CD8-positive, alpha-beta memory T cell (primary cell): ENCODE measurements at regions not wholly inside any gene's neighbourhood (a gene's known extent, or its start where the extent isn't known, plus 50 kb on each side); places are given as distances from the start of the nearest gene placed in this dataset.

Source experiments
- CTCF ChIA-PET: fragments of 350-600 bp; sonication (Branson Sonifier 250); formaldehyde crosslinking; loops from one replicate; lab custom pipeline; 2021; ENCODE audit warnings: antibody characterized with exemption; lab: Charles Lee
- POLR2A ChIA-PET: fragments of 350-600 bp; sonication (Branson Sonifier 250); formaldehyde crosslinking; loops from one replicate; lab custom pipeline; 2021; ENCODE audit warnings: antibody characterized with exemption; lab: Charles Lee
- DNase-seq, 5 donors: peaks; one replicate each; pipeline versions ENCODE4 v3.0.0 to v3.0.0-alpha.2; 2020 to 2022; ENCODE audit warnings: mixed read lengths in 1 of 5
- H3K27ac ChIP-seq: one replicate; pipeline ENCODE4 v1.7.0; 2013; ENCODE audit warnings: low read depth, mild to moderate bottlenecking, low read length, moderate library complexity
- H3K27me3 ChIP-seq: 2 replicates; pipeline ENCODE4 v1.7.0; 2013; ENCODE audit warnings: low read length, mild to moderate bottlenecking; ENCODE audit not compliant: insufficient read depth, poor library complexity, severe bottlenecking
- H3K36me3 ChIP-seq: 2 replicates; pipeline ENCODE4 v1.7.0; 2013; ENCODE audit warnings: mild to moderate bottlenecking, low read length, moderate library complexity; ENCODE audit not compliant: insufficient read depth
- H3K4me1 ChIP-seq: 2 replicates; pipeline ENCODE4 v1.7.0; 2013; ENCODE audit warnings: mild to moderate bottlenecking, low read length, moderate library complexity; ENCODE audit not compliant: insufficient read depth
- H3K4me3 ChIP-seq: 2 replicates; pipeline ENCODE4 v1.7.0; 2013; ENCODE audit warnings: mild to moderate bottlenecking, low read length
- H3K9me3 ChIP-seq: 2 replicates; pipeline ENCODE4 v1.7.0; 2013; ENCODE audit warnings: mild to moderate bottlenecking, low read length
- H3K27ac Mint-ChIP-seq, 8 donors: one replicate each; pipeline ENCODE4 v1.8.0; 2020 to 2021; ENCODE audit warnings: mixed read lengths in 8 of 8, mild to moderate bottlenecking in 6 of 8, inconsistent platforms in 3 of 8, moderate library complexity in 3 of 8
- H3K27me3 Mint-ChIP-seq, 2 donors: one replicate each; pipeline ENCODE4 v1.8.0; 2020 to 2021; ENCODE audit warnings: mixed read lengths in 2 of 2, mild to moderate bottlenecking in 1 of 2, moderate library complexity in 1 of 2
- H3K36me3 Mint-ChIP-seq, 3 donors: one replicate each; pipeline ENCODE4 v1.8.0; 2020 to 2021; ENCODE audit warnings: mixed read lengths in 3 of 3, inconsistent platforms in 1 of 3, mild to moderate bottlenecking in 1 of 3
- H3K4me1 Mint-ChIP-seq, 3 donors: one replicate each; pipeline ENCODE4 v1.8.0; 2020 to 2021; ENCODE audit warnings: mixed read lengths in 3 of 3, inconsistent platforms in 1 of 3, mild to moderate bottlenecking in 1 of 3
- H3K4me3 Mint-ChIP-seq, 7 donors: one replicate each; pipeline ENCODE4 v1.8.0; 2020 to 2021; ENCODE audit warnings: mixed read lengths in 7 of 7, mild to moderate bottlenecking in 6 of 7, moderate library complexity in 4 of 7, inconsistent platforms in 2 of 7
- H3K9me3 Mint-ChIP-seq, 5 donors: one replicate each; pipeline ENCODE4 v1.8.0; 2020 to 2022; ENCODE audit warnings: mixed read lengths in 5 of 5, mild to moderate bottlenecking in 3 of 5, moderate library complexity in 2 of 5, inconsistent platforms in 1 of 5

DNA sequence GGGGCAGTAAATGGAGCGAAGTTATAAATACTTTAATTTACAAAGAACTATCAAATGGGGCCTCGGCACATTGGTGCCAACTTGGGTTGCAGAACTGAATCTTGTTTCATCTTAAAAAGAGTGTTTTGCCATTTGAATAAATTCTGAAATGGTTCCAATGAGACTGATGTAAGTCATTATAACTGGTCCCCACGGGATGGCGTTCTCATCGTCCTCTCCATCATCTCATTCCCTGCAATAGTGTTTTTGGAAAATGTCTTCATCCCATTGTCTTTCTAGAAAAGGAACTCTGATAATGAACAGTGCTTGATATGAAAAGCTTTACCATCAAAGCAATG, 422.0 kb upstream of the ID2 start:
- H3K27me3 Mint-ChIP-seq = peaks cover 0 to 2% of the 10 kb centered on the region in 2 donors

DNA sequence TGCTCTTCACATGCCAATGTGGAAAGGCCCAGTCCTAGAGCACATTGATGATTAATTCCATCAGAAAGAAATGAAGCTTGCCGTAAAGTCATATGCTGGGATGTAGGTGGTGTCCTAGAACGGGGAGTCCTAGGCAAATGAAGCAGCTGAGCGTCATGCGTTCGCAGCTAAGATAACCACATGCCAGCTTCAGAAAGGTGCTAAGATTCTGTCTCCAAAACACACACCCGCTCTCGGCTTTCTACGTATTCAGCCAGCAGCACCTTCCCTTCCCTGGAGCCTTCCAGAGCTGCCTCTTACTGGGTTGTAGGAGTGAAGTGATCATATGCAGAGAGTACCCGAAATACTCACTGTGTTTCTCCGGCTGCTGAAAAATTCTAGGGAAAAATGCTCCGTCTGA, 421.6 kb upstream of the ID2 start:
- H3K27me3 ChIP-seq = no peaks in the 10 kb centered on the region
- DNase-seq = no peak
- H3K27ac ChIP-seq = no peak overlapping the region
- H3K4me1 Mint-ChIP-seq = peaks cover 0 to 9% (median 0%) of the 10 kb centered on the region in 3 donors
- no peaks in the 10 kb centered on the region for H3K4me1 ChIP-seq
- no peaks in the 10 kb centered on the region for H3K36me3 ChIP-seq
- H3K4me3 Mint-ChIP-seq = no peak overlapping the region
- no peak overlapping the region for H3K27ac Mint-ChIP-seq
- no peak overlapping the region for H3K4me3 ChIP-seq
- no peaks in the 10 kb centered on the region for H3K9me3 Mint-ChIP-seq
- no peaks in the 10 kb centered on the region for H3K9me3 ChIP-seq
- peaks cover 0 to 6% (median 4%) of the 10 kb centered on the region in 3 donors for H3K36me3 Mint-ChIP-seq
- CTCF ChIA-PET = no interaction called here
- H3K27me3 Mint-ChIP-seq = peaks cover 0 to 2% of the 10 kb centered on the region in 2 donors
- POLR2A ChIA-PET = no interaction called here

More for the DNA sequence above, 422.0 kb upstream of the ID2 start:
- H3K4me1 Mint-ChIP-seq = peaks cover 0 to 10% (median under 1%) of the 10 kb centered on the region in 3 donors
- Histone ChIP-seq H3K4me3 (no peak overlapping the region), H3K4me1 (no peaks in the 10 kb centered on the region), H3K27me3 (no peaks in the 10 kb centered on the region), H3K27ac (no peak overlapping the region), H3K36me3 (no peaks in the 10 kb centered on the region), H3K9me3 (no peaks in the 10 kb centered on the region)
- POLR2A ChIA-PET = no interaction called here
- CTCF ChIA-PET = no interaction called here
- no peak overlapping the region for H3K4me3 Mint-ChIP-seq
- no peak overlapping the region for H3K27ac Mint-ChIP-seq
- H3K36me3 Mint-ChIP-seq = peaks cover 0 to 6% (median 4%) of the 10 kb centered on the region in 3 donors
- no peaks in the 10 kb centered on the region for H3K9me3 Mint-ChIP-seq
- DNase-seq = no peak

DNA sequence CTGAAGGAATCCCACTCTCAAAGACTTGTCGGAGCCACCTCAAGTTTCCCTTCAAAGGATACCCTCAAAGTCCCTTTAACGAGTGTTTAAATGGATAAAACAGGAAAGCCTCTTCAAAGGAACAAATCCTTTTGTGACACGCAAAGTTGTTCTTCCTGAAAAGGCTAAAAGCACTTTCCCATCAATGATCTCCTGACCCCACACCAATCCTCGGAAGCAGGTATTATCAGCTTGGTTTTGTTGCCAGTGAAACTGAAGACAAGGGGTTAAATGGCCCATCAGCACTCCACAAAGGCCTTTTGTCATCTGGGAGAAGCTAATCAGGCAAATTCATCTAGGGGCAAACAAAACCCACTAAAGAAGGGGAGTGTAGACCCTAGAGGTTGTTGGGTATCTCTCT, 418.0 kb upstream of the ID2 start:
- DNase-seq = no peak
- peaks cover 0 to 6% (median 5%) of the 10 kb centered on the region in 3 donors for H3K36me3 Mint-ChIP-seq

DNA sequence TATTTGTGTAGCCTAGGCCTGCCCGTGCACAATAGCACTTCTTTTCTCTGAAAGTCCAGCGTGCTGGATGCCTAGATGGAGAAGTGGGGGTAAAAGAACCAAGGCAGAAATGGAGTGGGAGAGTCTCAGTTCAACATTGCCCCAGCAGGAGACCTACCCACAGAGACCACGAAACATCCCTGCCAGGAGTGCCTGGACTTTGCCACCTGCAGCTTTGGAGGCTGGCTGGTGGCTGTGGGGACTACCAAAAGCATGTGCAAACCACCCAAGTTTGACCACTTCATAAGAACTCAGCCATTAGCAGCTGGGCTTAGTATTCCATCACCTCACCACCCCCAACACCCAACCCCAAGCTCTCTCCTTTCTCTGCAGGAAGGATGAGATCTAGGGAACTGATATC, 416.9 kb upstream of the ID2 start:
- Histone ChIP-seq H3K27ac (no peak overlapping the region), H3K27me3 (no peaks in the 10 kb centered on the region), H3K9me3 (no peaks in the 10 kb centered on the region), H3K36me3 (no peaks in the 10 kb centered on the region), H3K4me3 (no peak overlapping the region), H3K4me1 (no peaks in the 10 kb centered on the region)
- Mint-ChIP-seq H3K27ac (no peak overlapping the region), H3K27me3 (peaks cover 0 to 4% of the 10 kb centered on the region in 2 donors), H3K4me3 (no peak overlapping the region), H3K4me1 (peaks cover 0 to 9% (median 0%) of the 10 kb centered on the region in 3 donors), H3K36me3 (peaks cover 0 to 6% (median 5%) of the 10 kb centered on the region in 3 donors), H3K9me3 (no peaks in the 10 kb centered on the region)
- DNase-seq = no peak
- CTCF ChIA-PET = no interaction called here
- POLR2A ChIA-PET = no interaction called here

More for the DNA sequence above, 418.0 kb upstream of the ID2 start:
- ChIA-PET POLR2A (no interaction called here), CTCF (no interaction called here)
- no peaks in the 10 kb centered on the region for H3K9me3 ChIP-seq
- peaks cover 0 to 9% (median 0%) of the 10 kb centered on the region in 3 donors for H3K4me1 Mint-ChIP-seq
- H3K4me3 ChIP-seq = no peak overlapping the region
- H3K9me3 Mint-ChIP-seq = no peaks in the 10 kb centered on the region
- peak overlapping the region in 1 of 8 donors; percentile 6 for H3K27ac Mint-ChIP-seq
- H3K36me3 ChIP-seq = no peaks in the 10 kb centered on the region
- H3K27ac ChIP-seq = no peak overlapping the region
- no peaks in the 10 kb centered on the region for H3K4me1 ChIP-seq
- no peak overlapping the region for H3K4me3 Mint-ChIP-seq
- peaks cover 0 to 4% of the 10 kb centered on the region in 2 donors for H3K27me3 Mint-ChIP-seq
- no peaks in the 10 kb centered on the region for H3K27me3 ChIP-seq

DNA sequence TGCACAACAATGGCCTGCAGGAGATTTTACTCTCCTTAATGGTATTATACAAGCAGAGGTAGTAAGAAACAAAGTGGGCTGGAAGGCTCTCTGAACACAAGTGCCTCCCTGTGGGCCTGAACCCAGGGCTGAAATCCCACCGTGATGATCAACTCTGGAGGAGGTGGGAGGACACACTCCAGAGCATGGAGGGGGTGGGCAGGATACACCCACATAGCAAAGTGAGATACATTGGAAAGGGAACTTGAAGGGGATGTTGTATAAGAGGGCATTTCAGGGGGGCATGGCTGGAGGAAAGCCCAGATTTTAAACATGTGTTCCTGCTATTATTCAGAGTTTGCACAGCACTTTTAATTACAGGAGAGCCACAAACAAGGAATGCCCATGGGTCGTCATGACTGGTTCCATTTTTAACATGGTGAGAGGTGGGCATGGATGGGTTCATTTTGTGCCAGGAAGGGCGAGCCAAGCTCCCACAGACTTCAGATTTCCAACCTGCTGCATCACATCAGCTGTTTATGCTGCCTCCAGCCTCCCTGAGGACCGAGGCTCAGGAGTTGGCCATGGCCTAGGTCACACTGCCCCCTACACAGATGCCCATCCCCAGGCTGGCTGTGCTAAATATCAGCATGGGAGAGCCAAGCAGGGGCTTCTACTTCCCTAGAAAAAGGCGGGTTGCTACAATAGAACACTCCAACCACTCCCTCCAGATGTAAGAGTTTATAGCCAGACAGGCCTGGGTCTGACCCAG, 416.2 kb upstream of the ID2 start:
- Mint-ChIP-seq H3K27me3 (peaks cover 0 to 4% of the 10 kb centered on the region in 2 donors), H3K4me1 (peaks cover 0 to 9% (median 0%) of the 10 kb centered on the region in 3 donors), H3K36me3 (peaks cover 0 to 6% (median 3%) of the 10 kb centered on the region in 3 donors), H3K4me3 (no peak overlapping the region), H3K9me3 (no peaks in the 10 kb centered on the region), H3K27ac (peak overlapping the region in 2 of 8 donors; percentile 61 to 63)
- ChIA-PET CTCF (no interaction called here), POLR2A (interaction anchor here (0.5 kb wide), 1 partner anchor 14 kb away, joined by 3 read pairs; no protein-coding TSS in a partner anchor)
- H3K27ac ChIP-seq = no peak overlapping the region
- no peaks in the 10 kb centered on the region for H3K4me1 ChIP-seq
- H3K9me3 ChIP-seq = no peaks in the 10 kb centered on the region
- H3K4me3 ChIP-seq = no peak overlapping the region
- H3K36me3 ChIP-seq = no peaks in the 10 kb centered on the region
- no peak for DNase-seq
- no peaks in the 10 kb centered on the region for H3K27me3 ChIP-seq

DNA sequence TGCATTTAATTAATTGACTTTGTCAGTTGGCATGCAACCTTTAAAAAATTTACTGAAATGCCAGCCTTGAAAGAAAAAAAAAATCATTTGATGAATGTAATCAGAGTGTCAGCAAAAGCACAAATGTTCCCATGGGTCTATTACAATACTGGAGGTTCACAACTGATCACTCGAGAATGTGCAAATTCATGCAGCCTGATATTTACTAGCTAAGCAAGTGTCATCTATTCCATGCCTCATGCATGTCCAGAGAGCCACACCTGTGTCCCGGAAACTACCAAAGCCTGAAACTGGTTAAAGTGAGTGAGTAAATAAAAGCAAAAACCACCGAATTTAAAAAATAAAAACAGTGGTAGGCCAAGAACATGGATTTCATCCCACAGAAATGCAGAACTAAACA, 415.3 kb upstream of the ID2 start:
- POLR2A ChIA-PET = no interaction called here

DNA sequence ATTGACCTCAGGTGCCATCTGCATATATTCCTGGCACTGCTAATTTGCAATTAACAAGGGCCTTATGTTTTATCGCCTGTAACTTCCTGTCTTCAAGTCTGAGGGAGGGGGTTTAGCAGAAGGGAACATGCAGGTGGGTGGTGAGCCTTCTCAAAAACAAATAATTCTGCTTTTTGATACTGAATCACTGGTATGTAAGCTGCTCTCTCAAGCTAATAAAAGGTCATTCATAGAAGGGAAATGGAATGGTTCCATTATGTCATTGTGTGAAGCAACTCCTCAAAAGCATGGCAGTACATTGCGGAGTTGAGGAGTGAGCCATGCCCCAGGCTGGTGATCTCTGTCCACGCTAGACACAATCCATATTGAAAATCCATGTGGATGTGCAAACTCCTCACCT, 414.8 kb upstream of the ID2 start:
- H3K36me3 Mint-ChIP-seq = peaks cover 0 to 6% (median 4%) of the 10 kb centered on the region in 3 donors
- H3K4me3 Mint-ChIP-seq = no peak overlapping the region
- H3K27ac Mint-ChIP-seq = no peak overlapping the region
- Histone ChIP-seq H3K27me3 (no peaks in the 10 kb centered on the region), H3K4me1 (no peaks in the 10 kb centered on the region), H3K36me3 (no peaks in the 10 kb centered on the region), H3K27ac (no peak overlapping the region), H3K9me3 (no peaks in the 10 kb centered on the region), H3K4me3 (no peak overlapping the region)
- H3K4me1 Mint-ChIP-seq = peaks cover 0 to 9% (median 0%) of the 10 kb centered on the region in 3 donors
- CTCF ChIA-PET = no interaction called here
- DNase-seq = no peak
- no peaks in the 10 kb centered on the region for H3K9me3 Mint-ChIP-seq
- POLR2A ChIA-PET = no interaction called here
- peaks cover 0 to 6% of the 10 kb centered on the region in 2 donors for H3K27me3 Mint-ChIP-seq

More for the DNA sequence above, 415.3 kb upstream of the ID2 start:
- H3K4me3 ChIP-seq = no peak overlapping the region
- H3K4me3 Mint-ChIP-seq = no peak overlapping the region
- H3K9me3 ChIP-seq = no peaks in the 10 kb centered on the region
- H3K36me3 Mint-ChIP-seq = peaks cover 0 to 6% (median 3%) of the 10 kb centered on the region in 3 donors
- H3K4me1 Mint-ChIP-seq = peaks cover 0 to 9% (median 0%) of the 10 kb centered on the region in 3 donors
- no peaks in the 10 kb centered on the region for H3K4me1 ChIP-seq
- no peak for DNase-seq
- H3K27ac ChIP-seq = no peak overlapping the region
- peaks cover 0 to 4% of the 10 kb centered on the region in 2 donors for H3K27me3 Mint-ChIP-seq
- H3K27me3 ChIP-seq = no peaks in the 10 kb centered on the region
- no peak overlapping the region for H3K27ac Mint-ChIP-seq
- no peaks in the 10 kb centered on the region for H3K9me3 Mint-ChIP-seq
- CTCF ChIA-PET = no interaction called here
- H3K36me3 ChIP-seq = no peaks in the 10 kb centered on the region

DNA sequence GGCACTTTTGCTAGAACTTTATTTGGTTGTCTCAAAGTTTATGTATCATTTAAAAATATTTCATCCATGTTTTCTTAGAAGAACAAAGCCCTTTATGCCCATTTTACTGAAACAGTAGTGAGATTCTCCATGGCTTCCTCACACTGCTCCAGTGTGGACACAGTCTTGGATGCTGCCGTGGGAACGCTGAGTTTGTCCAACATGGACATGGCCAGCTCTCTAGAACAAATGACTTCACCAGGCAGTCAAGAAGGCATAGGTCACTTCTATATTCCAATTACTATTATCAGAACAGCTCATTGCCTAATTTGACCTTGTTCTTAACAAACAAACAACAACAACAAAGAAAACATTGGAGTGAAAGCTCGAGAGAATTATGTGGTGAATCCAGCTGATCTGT, 414.1 kb upstream of the ID2 start:
- Mint-ChIP-seq H3K27ac (peak overlapping the region in 1 of 8 donors; percentile 33), H3K4me3 (no peak overlapping the region), H3K4me1 (peaks cover 0 to 9% (median 0%) of the 10 kb centered on the region in 3 donors), H3K9me3 (no peaks in the 10 kb centered on the region), H3K27me3 (peaks cover 0 to 5% of the 10 kb centered on the region in 2 donors), H3K36me3 (peaks cover 0 to 8% (median 6%) of the 10 kb centered on the region in 3 donors)
- no peak for DNase-seq
- Histone ChIP-seq H3K27me3 (no peaks in the 10 kb centered on the region), H3K36me3 (no peaks in the 10 kb centered on the region), H3K9me3 (no peaks in the 10 kb centered on the region), H3K4me3 (no peak overlapping the region), H3K27ac (no peak overlapping the region), H3K4me1 (no peaks in the 10 kb centered on the region)
- ChIA-PET POLR2A (no interaction called here), CTCF (no interaction called here)
